ENCODE measurements at regions not wholly inside any gene's neighbourhood (a gene's known extent, or its start where the extent isn't known, plus 50 kb on each side); places are given as distances from the start of the nearest gene placed in this dataset.
"Not testable (repeated sequence)": the region's sequence is repeated elsewhere in the genome, so short reads cannot be mapped to it uniquely, and the experiment has no call there.

GRCh38 chr15:69854521-69855181, 243.1 kb downstream of the TLE3 start:
- DNase-seq (ENCODE audit: low read depth in 2 of 3, low spot score in 2 of 3), result no peak

DNA sequence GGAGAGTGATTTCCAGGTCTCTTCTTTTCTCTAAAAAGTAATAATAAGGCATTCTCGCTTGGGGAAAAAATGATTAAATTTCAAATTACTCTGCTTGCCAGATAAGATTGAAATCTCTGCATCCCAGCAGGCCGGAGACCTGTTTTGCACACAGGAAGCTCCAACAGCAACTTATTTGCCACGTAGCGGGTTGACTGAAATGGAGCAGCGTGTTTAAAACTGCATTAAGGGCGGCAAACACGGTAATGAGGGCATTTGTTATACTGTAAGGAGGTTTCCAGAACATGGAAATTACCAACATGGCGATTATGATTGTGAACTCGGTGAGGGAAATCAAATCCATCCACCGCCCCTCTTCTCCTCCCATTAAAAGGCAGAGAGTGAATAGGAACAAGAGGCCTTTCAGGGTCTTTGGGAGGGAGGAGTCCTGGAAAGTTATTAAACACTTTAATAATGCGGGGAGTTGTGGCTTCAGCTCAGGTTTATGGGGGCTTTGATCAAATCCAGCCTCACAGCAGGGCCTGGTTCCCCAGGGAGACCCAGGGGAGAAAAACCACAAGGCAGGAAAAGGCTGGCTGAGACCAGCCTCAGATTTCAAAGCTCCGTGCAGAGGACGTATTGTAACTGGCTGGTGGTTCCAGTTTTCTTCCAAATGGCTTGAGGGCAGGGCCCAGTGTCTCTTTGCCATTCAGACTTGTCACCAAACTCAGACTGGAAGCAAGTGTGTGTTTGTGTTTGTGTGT, 242.3 kb downstream of the TLE3 start:
- DNase-seq (ENCODE audit: low read depth in 2 of 3, low spot score in 2 of 3), result no peak

- DNase-seq (ENCODE audit: low read depth in 2 of 3, low spot score in 2 of 3), result no peak
Measured at GRCh38 chr15:69857250-69857649, 240.5 kb downstream of the TLE3 start.

DNA sequence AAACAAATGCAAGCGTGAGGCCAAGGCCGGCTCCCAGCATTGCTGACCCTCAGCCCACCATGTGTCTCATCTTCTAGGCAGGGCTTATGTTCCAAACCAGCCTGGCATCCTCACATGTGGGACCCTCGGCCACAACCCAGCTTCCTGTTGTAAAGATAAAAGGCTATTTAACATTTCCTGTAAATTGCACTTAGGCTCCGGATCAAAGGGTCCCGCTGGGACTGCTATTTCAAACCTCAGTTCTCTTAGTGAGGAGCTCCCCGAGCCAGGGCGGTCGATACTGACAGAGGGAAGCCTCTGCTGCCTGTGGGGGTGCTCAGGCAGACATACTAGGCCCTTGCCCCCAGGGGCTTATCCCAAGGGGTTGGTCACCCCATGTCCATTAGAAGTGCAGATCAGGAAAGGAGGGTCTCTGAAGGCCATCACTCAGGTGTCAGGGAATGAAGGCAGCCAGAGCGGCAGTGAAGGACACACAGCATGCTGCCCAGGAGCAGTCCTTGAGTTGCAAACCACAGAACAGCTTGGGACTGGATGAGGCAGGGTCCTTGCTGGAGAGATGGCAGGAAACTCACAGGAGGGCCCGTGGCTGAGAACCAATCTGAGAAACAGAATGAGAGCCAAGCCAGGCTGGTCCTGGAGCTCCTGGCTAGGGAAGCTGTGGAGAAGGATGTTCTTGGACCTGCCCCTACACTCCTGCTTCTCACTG, 239.9 kb downstream of the TLE3 start:
- no peak for DNase-seq (ENCODE audit: low read depth in 2 of 3, low spot score in 2 of 3)

GRCh38 chr15:69858456-69858855, 239.3 kb downstream of the TLE3 start:
- DNase-seq (ENCODE audit: low read depth in 2 of 3, low spot score in 2 of 3), result no peak

- DNase-seq (ENCODE audit: low read depth in 2 of 3, low spot score in 2 of 3), result no peak
Measured at GRCh38 chr15:69859866-69860265, 237.9 kb downstream of the TLE3 start.

DNA sequence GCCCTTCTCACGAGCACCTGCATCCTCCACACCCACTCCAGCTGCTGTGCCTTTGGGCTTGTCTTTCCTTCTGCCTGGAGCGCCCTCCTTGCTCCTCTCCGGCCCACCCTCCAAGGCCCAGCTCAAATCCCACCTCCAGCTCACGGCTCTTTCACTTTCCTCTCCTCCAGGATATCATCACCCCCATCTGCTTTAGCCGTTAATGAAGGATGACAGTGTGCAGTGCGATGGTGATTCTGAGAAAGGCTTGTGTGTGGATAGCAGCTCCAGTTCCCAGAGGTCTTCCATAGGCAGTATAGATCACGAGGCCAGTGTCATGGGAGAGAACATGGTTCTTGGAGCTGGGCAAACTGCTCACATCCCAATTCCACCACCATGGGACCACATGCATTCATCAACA, 237.4 kb downstream of the TLE3 start:
- no peak for DNase-seq (ENCODE audit: low read depth in 2 of 3, low spot score in 2 of 3)

DNA sequence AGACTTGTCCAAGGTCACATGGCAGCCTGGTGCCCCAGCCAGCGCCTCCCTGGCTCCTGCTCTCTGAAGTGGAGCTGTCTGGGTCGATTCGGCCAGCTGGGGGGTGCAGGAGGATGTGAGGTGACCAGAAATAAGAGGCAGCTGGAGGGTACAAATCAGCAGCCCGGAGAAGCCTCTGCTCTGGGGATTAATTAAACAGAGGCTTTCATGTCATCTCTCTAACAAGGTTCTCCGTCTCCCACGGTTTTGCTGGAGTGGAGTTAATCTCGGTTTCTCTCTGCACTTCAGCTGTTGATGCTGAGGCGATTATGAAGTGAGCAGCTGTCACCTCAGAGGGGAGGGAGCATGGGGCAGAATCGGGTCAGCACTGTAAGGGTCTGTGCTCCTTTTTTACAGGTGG, 236.8 kb downstream of the TLE3 start:
- DNase-seq (ENCODE audit: low read depth in 2 of 3, low spot score in 2 of 3), result no peak

DNA sequence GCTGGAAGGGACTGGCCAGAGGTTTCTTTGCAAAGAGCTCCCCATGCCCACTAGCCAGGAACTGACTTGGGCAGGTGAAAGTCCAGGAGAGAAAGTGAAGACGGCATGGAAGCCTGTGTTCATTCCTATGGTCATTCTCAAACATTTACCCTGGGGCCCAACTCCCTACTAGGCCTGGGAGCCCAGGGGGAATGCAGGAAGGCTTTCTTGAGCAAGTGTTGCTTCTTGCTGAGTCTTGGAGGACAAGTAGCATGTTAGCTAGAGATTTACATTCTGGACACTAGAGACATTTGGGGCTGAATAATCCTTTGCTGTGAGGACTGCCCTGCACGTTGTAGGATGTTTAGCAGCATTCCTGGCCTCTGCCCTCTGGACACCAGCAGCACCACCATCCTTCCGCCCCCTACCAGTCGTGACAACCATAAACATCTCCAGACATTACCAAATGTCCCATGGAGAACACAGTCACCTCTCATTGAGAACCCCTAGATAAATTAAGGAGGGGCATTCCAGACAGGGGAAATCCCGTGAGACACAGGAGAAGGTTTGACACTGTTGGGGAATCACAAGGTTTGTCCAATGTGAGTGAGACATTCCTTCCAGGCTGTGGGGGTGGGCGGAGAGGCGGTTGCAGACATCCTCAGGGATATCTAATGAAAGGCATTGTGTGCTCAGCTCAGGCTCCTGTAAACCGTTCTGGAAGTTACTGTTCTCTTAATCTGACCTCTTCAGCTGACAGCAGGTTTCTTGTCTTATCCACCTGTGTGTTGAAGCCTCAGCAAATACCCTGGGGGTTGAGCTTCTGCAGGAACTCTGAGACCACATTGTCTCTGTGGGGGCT, 236.2 kb downstream of the TLE3 start:
- DNase-seq (ENCODE audit: low read depth in 2 of 3, low spot score in 2 of 3), result no peak

DNA sequence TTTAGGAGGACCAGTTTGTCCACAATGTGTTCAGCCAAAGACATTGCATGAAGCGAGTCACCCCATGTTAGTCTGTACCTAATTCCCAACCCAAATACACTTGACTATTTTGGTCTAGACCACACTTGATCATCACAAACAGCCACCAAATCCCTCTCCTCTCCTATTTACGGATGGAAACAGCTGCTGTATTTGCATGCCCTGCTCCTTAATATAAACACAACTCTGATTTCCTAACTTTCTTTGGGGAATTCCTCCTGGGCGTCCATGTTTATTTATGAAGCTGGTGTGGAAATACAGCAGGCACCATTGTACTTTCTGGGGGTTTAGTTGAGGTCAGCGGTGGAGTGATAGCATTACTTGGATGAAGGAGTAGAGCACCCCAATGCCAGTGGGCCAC, 235.2 kb downstream of the TLE3 start:
- no peak for DNase-seq (ENCODE audit: low read depth in 2 of 3, low spot score in 2 of 3)

GRCh38 chr15:69863446-69863845, 234.3 kb downstream of the TLE3 start:
- DNase-seq (ENCODE audit: low read depth in 2 of 3, low spot score in 2 of 3), result no peak

GRCh38 chr15:69865369-69865768, 232.3 kb downstream of the TLE3 start:
- DNase-seq (ENCODE audit: low read depth in 2 of 3, low spot score in 2 of 3), result no peak

DNA sequence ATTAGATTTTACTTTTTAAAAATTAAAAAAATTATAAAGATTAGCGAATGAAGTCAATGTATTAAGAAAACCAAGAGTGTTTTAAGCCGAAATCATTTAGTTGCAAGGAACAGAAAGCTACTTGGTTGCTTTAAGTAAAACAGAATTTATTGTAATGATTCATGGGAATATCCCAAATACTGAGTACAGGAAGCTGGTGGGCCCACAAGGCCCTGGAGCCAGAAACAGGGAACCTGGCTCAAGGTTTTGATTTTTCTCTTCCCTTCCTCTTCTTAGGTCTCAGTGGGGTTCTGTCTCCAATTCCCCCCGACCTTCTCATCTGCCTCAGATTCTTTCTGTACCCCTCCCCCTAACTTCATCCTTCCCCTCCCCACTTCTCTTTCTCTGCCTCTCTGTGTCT, 229.0 kb downstream of the TLE3 start:
- DNase-seq (ENCODE audit: low read depth in 2 of 3, low spot score in 2 of 3), result no peak

GRCh38 chr15:69869291-69869690, 228.4 kb downstream of the TLE3 start:
- no peak for DNase-seq (ENCODE audit: low read depth in 2 of 3, low spot score in 2 of 3)

DNA sequence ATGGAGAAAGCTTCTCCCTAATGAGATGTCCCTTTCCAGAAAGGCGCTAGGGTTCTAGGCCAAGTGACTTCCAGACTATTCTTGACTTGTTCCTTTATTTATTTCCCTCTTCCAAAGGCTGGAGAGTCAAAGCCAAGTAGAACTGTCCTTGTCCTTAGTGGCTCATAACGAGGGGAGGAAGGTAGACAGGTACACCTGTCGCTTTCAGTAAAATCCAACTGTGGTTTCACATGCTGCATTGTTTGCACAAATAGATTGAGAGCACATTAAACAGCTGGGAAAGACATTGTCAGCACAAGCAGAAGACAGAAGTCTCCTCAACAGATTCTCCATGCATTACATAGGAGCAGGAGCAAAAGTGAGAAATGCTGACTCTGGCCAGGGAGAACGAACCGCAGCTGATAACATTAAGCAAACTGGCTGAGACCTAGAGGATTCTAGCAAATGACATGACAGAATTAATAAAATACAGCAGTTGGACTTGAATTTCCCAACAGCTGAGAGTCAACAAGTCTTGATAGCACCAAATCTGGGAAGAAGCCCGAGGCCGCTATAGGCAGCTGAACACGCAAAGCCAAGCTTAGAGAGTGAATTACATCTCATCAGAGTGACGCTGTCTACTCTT, 227.7 kb downstream of the TLE3 start:
- DNase-seq (ENCODE audit: low read depth in 2 of 3, low spot score in 2 of 3), result no peak

- no peak for DNase-seq (ENCODE audit: low read depth in 2 of 3, low spot score in 2 of 3)
Measured at GRCh38 chr15:69871511-69872134, 226.1 kb downstream of the TLE3 start.

DNA sequence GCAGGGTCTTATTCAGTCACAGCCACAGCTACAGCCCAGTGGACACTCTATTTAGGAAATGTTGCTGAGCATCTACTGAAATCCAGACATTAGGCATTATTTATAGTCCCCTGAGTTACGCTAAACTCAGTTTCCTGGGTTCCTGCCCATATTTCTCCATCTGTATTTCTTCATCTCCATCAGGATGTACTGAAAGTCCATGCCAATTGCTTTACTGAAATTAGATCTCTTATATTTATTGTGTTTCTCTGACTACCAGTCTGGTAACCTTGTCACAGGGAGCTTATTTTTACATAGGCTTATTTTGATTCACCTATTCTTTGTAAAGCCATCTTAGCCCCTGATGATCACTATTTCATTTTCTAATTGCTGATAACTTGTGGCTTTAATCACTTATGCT, 223.9 kb downstream of the TLE3 start:
- no peak for DNase-seq (ENCODE audit: low read depth in 2 of 3, low spot score in 2 of 3)

- no peak for DNase-seq (ENCODE audit: low read depth in 2 of 3, low spot score in 2 of 3)
Measured at GRCh38 chr15:69874321-69874720, 223.4 kb downstream of the TLE3 start.

DNA sequence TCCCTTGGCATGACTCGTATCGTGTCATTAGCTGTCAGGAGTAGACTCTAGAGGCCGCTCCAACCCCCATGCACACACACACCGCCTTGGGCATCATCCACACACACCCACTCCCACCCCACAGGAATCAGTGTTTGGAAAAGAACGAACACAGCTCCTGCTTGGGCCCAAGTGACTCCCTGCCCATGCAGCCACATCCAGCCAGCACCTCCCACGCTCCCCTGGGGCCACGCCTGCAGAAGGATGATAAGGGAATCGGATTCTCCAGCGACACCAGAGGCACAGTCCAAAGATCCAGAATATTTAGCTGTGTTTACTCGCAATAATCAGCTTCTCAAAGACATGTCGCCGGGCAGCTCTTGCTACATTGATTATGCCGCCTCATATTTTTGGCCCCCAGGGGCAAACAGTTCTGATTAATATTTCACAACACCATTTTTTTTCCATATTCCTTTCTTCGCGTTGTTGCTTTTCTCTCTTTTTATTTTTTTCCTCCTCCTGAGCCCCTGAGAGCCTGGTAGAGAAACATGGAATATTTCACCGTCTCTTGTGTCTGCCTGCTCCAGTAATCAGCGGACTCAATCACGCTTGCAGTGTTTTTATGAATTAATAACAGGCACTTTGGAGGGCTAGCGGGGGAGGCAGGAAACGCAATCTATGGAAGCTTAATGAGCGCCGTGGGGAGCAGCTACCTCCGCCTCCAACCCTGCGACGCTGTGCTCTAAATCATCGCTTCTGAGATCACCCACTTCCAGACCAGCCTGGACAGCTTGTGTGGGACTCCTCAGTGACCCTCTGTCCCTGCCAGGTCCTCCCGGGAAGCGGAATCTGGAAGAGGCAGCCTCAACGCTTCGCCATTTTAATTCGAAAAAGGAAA, 221.4 kb downstream of the TLE3 start:
- no peak for DNase-seq (ENCODE audit: low read depth in 2 of 3, low spot score in 2 of 3)

GRCh38 chr15:69879963-69880362, 217.8 kb downstream of the TLE3 start:
- not testable (repeated sequence) for DNase-seq (ENCODE audit: low read depth in 2 of 3, low spot score in 2 of 3)
